HG02588 (cell line): ENCODE measurements at regions not wholly inside any gene's neighbourhood (a gene's known extent, or its start where the extent isn't known, plus 50 kb on each side); places are given as distances from the start of the nearest gene placed in this dataset.

Experiments used
- ATAC-seq: cut with Tn5 transposase; IDR thresholded peaks from one replicate; pipeline ENCODE4 v1.9.1; 2021; ENCODE audit warnings: mild to moderate bottlenecking, moderate library complexity; ENCODE audit not compliant: unreplicated experiment

GRCh38 chr4:20575486-20575885 lies 124.8 kb upstream of the PACRGL start:
- no peak for ATAC-seq

GRCh38 chr4:20576861-20577260 lies 123.4 kb upstream of the PACRGL start:
- no peak for ATAC-seq

- no peak for ATAC-seq
Measured at GRCh38 chr4:20577702-20578101, 122.6 kb upstream of the PACRGL start.

GRCh38 chr4:20580907-20581306 lies 119.4 kb upstream of the PACRGL start:
- no peak for ATAC-seq

GRCh38 chr4:20589436-20589835 lies 110.8 kb upstream of the PACRGL start:
- no peak for ATAC-seq

GRCh38 chr4:20590849-20591248 lies 109.4 kb upstream of the PACRGL start:
- ATAC-seq: no peak

GRCh38 chr4:20591571-20591970 lies 108.7 kb upstream of the PACRGL start:
- no peak for ATAC-seq

- no peak for ATAC-seq
Measured at GRCh38 chr4:20592013-20592412, 108.2 kb upstream of the PACRGL start.

GRCh38 chr4:20592663-20593062 lies 107.6 kb upstream of the PACRGL start:
- ATAC-seq: no peak

- no peak for ATAC-seq
Measured at GRCh38 chr4:20598626-20599025, 101.6 kb upstream of the PACRGL start.

GRCh38 chr4:20603671-20604313 lies 96.5 kb upstream of the PACRGL start:
- ATAC-seq: no peak

GRCh38 chr4:20612313-20612712 lies 87.9 kb upstream of the PACRGL start:
- ATAC-seq: no peak

- no peak for ATAC-seq
Measured at GRCh38 chr4:20614816-20615215, 85.4 kb upstream of the PACRGL start.

GRCh38 chr4:20615486-20616260 lies 84.6 kb upstream of the PACRGL start:
- ATAC-seq: no peak

- no peak for ATAC-seq
Measured at GRCh38 chr4:20616313-20616712, 83.9 kb upstream of the PACRGL start.

GRCh38 chr4:20616848-20617247 lies 83.4 kb upstream of the PACRGL start:
- ATAC-seq: no peak

- ATAC-seq: no peak
Measured at GRCh38 chr4:20617678-20618396, 82.4 kb upstream of the PACRGL start.

- ATAC-seq: no peak
Measured at GRCh38 chr4:20618731-20619130, 81.5 kb upstream of the PACRGL start.

GRCh38 chr4:20621476-20621875 lies 78.8 kb upstream of the PACRGL start:
- ATAC-seq: no peak

- ATAC-seq: no peak
Measured at GRCh38 chr4:20622701-20623100, 77.6 kb upstream of the PACRGL start.

GRCh38 chr4:20623939-20624338 lies 76.3 kb upstream of the PACRGL start:
- ATAC-seq: no peak

GRCh38 chr4:20624793-20625374 lies 75.4 kb upstream of the PACRGL start:
- ATAC-seq: no peak
